ENCODE measurements at regions not wholly inside any gene's neighbourhood (a gene's known extent, or its start where the extent isn't known, plus 50 kb on each side); places are given as distances from the start of the nearest gene placed in this dataset.

- TF ChIP-seq PTBP1 (IDR thresholded peaks at IDR 0.05; ENCODE audit: low read depth, low read length, poor library complexity, severe bottlenecking) = no peak
- TF ChIP-seq MAZ (IDR thresholded peaks at IDR 0.05; ENCODE audit: borderline replicate concordance, low read depth, low read length) = no peak
- TF ChIP-seq MAZ (CRISPR knock-in tag; IDR thresholded peaks at IDR 0.05; ENCODE audit: low read depth) = no peak
- no peak for TF ChIP-seq ATF3 (CRISPR knock-in tag; IDR thresholded peaks at IDR 0.05)
- TF ChIP-seq ZNF367 (CRISPR knock-in tag; IDR thresholded peaks at IDR 0.05; ENCODE audit: borderline replicate concordance) = no peak
- peak; percentile 49 for TF ChIP-seq STAG1 (CRISPR knock-in tag; IDR thresholded peaks at IDR 0.05)
- TF ChIP-seq RELA (CRISPR knock-in tag; IDR thresholded peaks at IDR 0.05) = no peak
- peak; percentile 4; the same call in 1 of the 2 replicates for TF ChIP-seq SMC3 (IDR thresholded peaks at IDR 0.05; ENCODE audit: low read length)
- TF ChIP-seq ZNF234 (CRISPR knock-in tag; conservative IDR thresholded peaks at IDR 0.05) = no peak
- TF ChIP-seq, protein P1, sequence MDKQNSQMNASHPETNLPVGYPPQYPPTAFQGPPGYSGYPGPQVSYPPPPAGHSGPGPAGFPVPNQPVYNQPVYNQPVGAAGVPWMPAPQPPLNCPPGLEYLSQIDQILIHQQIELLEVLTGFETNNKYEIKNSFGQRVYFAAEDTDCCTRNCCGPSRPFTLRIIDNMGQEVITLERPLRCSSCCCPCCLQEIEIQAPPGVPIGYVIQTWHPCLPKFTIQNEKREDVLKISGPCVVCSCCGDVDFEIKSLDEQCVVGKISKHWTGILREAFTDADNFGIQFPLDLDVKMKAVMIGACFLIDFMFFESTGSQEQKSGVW (CRISPR knock-in tag; IDR thresholded peaks at IDR 0.05; ENCODE audit: borderline replicate concordance) = no peak
- no peak for TF ChIP-seq PLRG1 (conservative IDR thresholded peaks at IDR 0.05)
- TF ChIP-seq ATF1 (CRISPR knock-in tag; IDR thresholded peaks at IDR 0.05) = no peak
These were observed 676.1 kb downstream of the PTPRU start (continued) for GRCh38 chr1:29912425-29912824.

DNA sequence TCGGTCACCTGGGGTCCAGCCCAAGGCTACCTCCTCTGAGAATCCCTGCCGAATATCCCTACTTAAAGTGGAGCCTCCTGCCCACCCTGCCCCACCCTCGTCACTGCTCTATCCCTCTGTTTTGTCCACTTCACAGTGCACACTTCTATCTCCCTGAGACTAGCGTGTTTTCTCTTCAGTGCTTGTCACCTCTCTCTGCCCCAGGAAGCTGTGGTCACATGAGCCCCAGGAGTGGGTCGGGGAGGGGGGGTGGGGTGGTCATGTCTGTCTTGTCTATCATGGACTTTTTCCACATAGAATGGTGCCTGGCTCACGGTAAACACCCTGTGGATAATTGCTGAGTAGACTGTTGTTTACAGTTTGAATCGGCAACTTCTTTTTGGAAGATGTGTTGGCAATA lies 673.6 kb downstream of the PTPRU start:
- no TSS peak for BruUV-seq (replicated peaks)
- Histone ChIP-seq H3K36me3 (replicated peaks in 1 of 2; ENCODE audit: control insufficient read depth in 1 of 2, insufficient read depth in 2 of 2, low read length in 2 of 2) (no peaks in the 10 kb centered on the region), H4K20me1 (ENCODE audit: insufficient read depth, low read length) (no peaks in the 10 kb centered on the region), H3K4me3 (replicated peaks in 1 of 3; ENCODE audit: insufficient read depth in 1 of 3, low read depth in 2 of 3, low read length in 3 of 3) (no peak overlapping the region), H3K4me2 (ENCODE audit: low read depth, low read length) (no peak overlapping the region), H3K27ac (ENCODE audit: extremely low read length, insufficient read depth, low read length) (no peak overlapping the region), H3K4me1 (ENCODE audit: insufficient read depth, low read length) (no peaks in the 10 kb centered on the region), H3K27me3 (ENCODE audit: control insufficient read depth in 1 of 2, insufficient read depth in 2 of 2, low read length in 2 of 2) (peaks cover 1 to 28% of the 10 kb centered on the region in 2 experiments; a peak in 4 of 5 replicates), H2AFZ (ENCODE audit: low read length) (no peak overlapping the region), H3K9me3 (ENCODE audit: low read length) (no peaks in the 10 kb centered on the region), H3K79me2 (ENCODE audit: insufficient read depth, low read length) (no peaks in the 10 kb centered on the region), H3K9ac (ENCODE audit: insufficient read depth, low read depth, low read length) (no peak overlapping the region)
- WGBS (ENCODE audit: low lambda C conversion rate) = 8% methylated on average over 7 of the region's 7 CpGs
- ChIA-PET POLR2A (no interaction called here), CTCF (ENCODE audit: low intra/inter-chr PET ratio, low total read pairs) (no interaction called here)
- in situ Hi-C loops (cut with HindIII; ENCODE audit: extremely low pct_ligation_motif_present, low pct_unique_long_range_greater_than_20kb) = no loop called here
- DNase-seq (ENCODE audit: low spot score) = no peak
- ATAC-seq = no peak
- intact Hi-C loops (cut with micrococcal nuclease; ENCODE audit: unreplicated experiment) = no loop called here
- FAIRE-seq = no peak
- TF ChIP-seq MAFK (conservative IDR thresholded peaks at IDR 0.05 in 1 of 2, IDR thresholded peaks at IDR 0.05 in 1 of 2; ENCODE audit: low read length in 2 of 2) = no peak
- TF ChIP-seq ZZZ3 (CRISPR knock-in tag; IDR thresholded peaks at IDR 0.05; ENCODE audit: borderline replicate concordance) = no peak
- TF ChIP-seq, protein P2, sequence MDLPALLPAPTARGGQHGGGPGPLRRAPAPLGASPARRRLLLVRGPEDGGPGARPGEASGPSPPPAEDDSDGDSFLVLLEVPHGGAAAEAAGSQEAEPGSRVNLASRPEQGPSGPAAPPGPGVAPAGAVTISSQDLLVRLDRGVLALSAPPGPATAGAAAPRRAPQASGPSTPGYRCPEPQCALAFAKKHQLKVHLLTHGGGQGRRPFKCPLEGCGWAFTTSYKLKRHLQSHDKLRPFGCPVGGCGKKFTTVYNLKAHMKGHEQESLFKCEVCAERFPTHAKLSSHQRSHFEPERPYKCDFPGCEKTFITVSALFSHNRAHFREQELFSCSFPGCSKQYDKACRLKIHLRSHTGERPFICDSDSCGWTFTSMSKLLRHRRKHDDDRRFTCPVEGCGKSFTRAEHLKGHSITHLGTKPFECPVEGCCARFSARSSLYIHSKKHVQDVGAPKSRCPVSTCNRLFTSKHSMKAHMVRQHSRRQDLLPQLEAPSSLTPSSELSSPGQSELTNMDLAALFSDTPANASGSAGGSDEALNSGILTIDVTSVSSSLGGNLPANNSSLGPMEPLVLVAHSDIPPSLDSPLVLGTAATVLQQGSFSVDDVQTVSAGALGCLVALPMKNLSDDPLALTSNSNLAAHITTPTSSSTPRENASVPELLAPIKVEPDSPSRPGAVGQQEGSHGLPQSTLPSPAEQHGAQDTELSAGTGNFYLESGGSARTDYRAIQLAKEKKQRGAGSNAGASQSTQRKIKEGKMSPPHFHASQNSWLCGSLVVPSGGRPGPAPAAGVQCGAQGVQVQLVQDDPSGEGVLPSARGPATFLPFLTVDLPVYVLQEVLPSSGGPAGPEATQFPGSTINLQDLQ (CRISPR knock-in tag; IDR thresholded peaks at IDR 0.05) = no peak
- no peak for TF ChIP-seq SOX5 (CRISPR knock-in tag; IDR thresholded peaks at IDR 0.05; ENCODE audit: borderline replicate concordance)
- TF ChIP-seq NR2F6 (IDR thresholded peaks at IDR 0.05) = no peak
- no peak for TF ChIP-seq NR2F6 (CRISPR knock-in tag; IDR thresholded peaks at IDR 0.05)
- TF ChIP-seq FOXA1 (IDR thresholded peaks at IDR 0.05) = no peak
- TF ChIP-seq FOXA1 (CRISPR knock-in tag; IDR thresholded peaks at IDR 0.05) = no peak
- TF ChIP-seq SETDB1 (CRISPR knock-in tag; IDR thresholded peaks at IDR 0.05; ENCODE audit: borderline replicate concordance) = no peak
- no peak for TF ChIP-seq RAD21 (CRISPR knock-in tag; IDR thresholded peaks at IDR 0.05)
